GM18508 (cell line): ENCODE measurements at regions not wholly inside any gene's neighbourhood (a gene's known extent, or its start where the extent isn't known, plus 50 kb on each side); places are given as distances from the start of the nearest gene placed in this dataset.

ENCODE experiments used
- ATAC-seq: cut with Tn5 transposase; IDR thresholded peaks from one replicate; pipeline ENCODE4 v1.9.1; 2021; ENCODE audit warnings: moderate number of reproducible peaks; ENCODE audit not compliant: insufficient read depth, unreplicated experiment

DNA sequence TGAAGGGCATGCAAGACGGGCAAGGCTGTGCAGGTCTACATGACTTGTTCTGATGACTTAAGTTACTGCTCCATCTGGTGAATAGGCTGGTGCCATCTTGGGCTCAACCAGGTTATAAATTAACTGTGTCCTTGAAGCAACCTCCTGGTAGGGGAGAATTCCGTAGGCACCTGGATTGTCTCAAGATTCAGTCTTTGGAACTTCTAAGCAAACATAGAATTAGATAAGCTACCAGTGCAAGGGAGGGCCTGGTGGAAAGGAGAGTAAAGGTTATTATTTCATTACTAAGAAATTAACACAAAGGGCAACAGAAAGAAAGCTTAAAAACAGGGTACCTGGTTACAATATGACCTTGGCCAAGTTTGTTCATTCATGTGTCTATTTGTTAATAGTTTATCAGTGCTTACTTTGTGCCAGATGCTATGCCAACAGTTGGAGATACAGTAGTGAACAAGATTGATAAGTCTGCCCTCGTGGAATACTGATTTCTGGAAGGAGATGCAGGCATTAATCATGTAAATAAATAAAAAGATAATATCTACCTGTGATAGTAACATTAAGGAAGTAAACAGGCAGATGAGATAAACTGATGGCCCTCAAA, 107.0 kb upstream of the PALS2 start:
- ATAC-seq = no peak

DNA sequence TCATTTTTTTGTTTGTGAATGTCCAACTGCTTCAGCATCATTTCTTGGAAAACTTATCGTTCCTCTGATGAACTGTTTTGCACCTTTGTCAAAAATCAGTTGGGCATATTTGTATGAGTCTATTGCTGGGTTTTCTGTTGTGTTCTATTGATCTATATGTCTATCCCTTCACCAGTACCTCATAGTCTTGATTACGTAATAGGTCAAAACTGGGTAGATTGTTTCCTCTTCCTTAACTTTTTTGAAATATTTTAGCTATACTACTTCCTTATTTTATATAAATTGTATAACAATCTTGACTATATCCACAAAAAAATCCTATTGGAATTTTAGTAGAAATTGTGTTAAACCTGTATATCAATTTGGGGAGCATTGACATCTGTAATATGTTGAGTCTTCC, 104.1 kb upstream of the PALS2 start:
- no peak for ATAC-seq

DNA sequence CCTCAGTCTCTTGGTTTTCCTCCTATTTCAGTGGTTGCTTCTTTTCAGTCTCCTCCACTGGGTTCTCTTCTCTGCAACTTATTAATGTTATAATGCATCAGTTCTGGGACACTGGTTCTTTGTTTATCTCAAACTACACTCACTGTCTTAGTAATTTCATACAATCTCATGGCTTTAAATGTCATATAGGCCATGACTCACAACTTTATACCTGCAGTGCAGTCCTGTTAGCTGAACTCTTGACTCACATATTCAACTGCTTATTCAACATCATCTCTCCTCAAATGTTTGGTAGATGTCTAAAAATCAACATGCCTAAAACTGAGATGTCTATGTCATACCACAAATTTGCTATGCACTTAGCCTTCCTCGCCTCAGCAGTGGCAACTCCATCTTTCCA, 101.2 kb upstream of the PALS2 start:
- no peak for ATAC-seq

DNA sequence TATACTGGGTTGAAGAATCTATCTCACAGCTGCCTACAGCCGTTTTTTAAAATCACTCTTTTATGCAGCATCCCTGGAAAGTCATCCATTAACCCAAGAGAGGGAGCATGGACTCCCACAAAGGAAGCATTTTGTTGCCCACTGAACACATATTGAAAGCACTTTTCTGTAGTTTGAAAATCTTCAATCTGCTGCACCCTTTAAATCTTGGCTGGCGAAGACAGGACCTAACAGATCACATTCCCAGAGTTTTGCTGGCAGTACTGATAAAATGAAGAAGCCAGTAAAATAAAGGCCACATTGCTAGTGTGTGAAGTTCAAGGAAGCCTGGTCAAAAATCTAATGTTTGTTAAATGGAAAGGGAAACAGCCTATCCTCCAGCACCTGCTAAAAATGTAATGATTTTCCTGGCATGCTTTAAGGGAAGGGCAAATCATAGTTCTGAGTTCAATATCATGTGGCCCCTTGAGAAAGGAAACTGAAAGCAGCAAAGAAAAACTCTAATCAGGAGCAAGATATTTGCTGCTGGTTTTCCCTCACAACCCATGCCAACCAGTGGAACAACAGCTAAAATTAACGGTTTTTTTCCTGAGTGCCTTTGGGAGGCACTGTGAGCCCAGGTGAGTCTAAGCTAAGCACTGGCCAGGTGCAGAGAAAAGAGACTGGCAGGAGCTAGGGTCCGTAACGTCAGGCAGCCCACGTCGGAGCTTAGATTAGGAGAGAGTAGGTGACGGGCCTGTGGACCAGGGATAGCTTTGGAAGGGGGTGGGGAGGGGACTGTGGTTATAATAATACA, 97.9 kb upstream of the PALS2 start:
- no peak for ATAC-seq

DNA sequence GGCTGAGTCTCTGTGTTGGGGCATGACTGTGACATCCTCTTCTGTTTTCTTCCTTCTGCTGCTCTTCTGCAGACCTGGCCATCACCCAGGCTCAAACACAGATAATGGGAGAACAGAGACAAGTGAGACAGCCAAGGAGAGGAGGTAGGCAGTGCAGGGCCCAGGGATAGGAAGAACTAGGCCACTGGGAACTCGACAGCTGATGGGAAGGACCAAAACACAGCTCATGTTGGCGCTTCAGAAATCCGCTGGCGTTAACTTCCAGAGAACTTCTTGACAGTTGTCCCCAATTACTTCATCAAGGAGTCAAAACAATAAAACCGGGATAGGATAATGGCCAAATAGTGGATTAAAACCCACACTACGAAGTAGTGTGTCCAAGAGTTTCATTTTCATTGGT, 97.0 kb upstream of the PALS2 start:
- ATAC-seq = no peak

DNA sequence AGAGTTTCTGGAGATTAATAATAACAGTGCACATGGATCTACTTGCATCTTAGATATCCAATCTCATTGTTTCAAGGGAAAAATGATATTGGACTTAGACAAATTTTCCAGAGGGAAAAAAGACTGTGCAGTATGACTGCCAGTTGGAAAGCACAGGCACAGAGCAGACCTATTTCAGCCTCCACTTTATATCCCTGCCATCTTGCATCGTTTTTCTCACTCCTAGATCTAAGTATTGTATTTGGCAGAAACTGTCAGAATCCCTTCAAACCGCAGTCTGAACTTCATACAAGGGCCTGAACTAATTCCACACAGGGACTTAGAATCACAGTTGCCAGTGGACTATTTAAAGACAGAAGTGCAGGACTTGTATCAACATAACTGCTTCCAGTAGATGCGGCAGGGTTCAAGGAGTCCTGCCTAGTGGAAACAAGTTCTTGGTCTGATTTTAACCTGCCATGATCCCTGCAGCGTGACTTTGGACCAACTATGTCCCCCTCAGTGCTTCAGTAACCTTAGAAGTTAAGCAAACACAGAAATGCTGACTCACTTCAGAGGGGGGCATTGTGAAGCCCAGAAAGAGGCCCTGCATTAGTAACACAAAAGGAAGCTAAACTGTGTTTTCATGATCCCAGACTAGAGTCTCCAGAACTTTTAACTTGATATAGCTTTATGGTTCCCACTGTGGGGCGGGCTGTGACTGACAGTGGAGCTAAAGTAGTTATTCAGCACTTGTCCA, 95.7 kb upstream of the PALS2 start:
- no peak for ATAC-seq

DNA sequence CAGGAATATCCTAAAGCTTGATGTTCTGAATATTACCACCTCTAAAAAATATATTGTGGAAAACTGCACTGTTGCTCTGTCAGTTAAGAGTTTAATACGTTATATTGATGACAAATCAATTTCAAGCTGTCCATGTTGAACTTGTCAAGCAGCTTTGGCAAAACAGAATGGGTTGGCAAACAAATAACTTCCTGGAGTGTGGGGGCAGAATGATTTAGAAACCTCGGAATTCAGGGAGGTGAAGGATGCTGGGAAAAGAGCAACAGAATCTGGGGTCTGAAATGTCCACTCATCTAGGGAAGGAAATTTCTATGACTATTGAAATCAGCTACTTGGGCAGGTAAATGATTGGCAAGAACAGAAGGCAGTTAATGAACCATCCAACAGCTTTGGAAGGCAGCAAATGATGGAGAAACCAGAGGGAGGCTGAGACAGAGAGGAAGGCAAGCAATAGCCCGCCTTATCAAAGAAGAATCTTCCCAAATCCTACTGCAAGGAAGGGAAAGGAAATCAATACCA, 95.1 kb upstream of the PALS2 start:
- no peak for ATAC-seq

DNA sequence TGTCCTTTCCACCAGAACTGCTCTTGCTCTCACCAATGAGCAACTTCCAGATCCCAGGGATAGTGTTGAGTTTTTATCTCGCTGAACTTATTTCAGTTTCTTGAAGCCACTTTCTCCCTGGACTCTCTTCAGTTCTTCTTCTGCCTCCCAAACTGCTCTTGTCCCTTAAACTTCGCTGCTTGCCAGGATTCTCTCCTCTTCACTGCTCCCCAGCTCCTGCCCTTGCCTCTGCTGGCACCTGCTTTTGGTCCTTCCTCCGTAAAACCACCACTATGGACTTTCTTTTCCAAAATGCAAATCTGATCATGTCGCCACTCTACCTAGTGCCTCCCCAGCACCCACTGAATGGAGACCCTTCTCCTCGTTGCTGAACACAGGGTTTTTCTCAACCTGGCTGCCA, 92.8 kb upstream of the PALS2 start:
- ATAC-seq = no peak

DNA sequence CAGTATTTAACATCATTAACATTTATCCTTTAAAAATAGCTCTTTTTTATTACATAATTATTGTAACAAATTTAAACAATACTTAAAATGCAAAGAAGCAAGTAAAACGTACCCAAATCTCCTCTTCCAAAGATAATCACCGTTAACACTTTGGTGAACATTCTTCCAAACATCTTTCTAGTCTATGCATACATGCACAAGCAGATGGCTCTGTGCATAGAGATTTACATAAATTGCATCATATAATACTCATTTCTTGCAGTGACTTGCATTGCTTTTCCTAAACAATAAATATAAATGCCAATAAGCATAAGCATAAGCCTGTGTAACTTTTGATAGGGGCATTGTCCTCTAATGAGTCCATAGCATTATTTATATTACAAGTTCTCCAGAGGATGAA, 89.4 kb upstream of the PALS2 start:
- no peak for ATAC-seq

DNA sequence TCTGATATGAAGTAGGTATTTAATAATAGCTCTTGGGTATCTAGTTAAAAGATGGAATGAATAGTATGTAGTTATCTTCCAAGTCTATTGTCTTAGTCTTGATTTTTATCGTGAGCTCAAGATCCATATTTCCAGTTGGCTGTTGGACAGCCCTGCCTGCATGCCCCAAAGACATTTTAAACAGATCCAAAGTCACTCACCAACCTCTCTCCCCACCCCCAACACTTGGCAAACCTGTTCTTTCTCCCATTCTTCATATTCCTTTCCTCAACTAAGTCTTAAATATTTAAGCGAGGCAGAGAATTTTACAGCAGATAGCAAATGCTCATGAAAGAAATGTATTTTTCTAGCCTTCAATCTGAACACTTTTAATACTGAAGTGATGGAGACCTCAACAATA, 80.7 kb upstream of the PALS2 start:
- ATAC-seq = no peak

DNA sequence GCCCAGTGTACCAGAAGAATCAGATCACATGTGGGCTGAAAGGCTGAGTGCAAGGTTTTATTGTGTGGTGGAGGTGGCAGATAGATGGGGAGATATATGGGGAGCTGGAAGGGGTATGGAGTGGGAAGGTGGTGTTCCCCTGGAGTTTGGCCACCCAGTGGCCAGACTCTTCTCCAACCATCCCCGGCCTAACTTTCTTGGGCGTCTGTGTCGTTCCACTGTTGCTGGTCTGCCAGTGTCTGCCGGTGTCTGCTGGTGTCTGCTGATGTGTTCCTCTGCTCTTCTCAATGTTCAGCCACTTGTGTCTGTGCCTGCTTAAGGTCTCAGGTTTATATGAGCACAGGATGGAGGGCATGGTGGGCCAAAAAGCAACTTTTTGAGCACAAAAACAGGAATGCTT, 78.4 kb upstream of the PALS2 start:
- no peak for ATAC-seq

DNA sequence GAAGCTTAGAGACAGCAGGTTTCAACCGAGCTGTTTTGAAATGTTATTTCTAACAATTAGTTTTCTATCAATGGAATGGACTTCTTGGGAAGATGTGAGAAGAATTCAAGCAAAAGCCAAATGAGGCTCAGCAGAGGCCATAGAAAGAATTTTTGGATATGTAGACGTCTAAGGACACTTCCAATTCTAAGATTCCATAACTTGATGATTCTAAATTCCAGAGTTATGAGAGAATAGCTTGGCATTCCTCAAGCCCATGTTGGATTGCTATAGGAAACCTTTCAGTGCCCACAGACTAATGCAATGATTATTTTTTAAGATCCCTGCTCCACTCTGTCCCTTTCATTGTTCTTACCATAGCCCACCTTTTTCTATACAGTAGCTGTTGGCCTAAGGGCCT, 77.2 kb upstream of the PALS2 start:
- ATAC-seq = no peak

DNA sequence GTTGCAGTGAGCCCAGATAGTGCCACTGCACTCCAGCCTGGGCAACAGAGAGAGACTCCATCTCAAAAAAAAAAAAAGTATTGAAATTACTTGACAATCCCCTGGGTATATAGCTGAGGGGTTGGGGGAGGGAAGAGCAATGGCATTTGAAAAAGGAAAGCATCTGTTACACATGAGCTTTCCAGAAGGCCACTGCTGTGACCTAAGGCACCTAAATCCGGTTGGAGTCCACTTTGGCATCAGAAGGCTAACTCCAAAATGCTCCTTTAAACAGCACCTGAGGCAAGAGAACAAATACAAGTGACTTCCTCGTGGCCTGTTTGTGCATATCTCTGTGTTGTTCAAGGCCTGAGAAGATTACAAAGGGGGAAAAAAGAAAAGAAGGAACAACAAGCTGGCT, 74.8 kb upstream of the PALS2 start:
- ATAC-seq = no peak

DNA sequence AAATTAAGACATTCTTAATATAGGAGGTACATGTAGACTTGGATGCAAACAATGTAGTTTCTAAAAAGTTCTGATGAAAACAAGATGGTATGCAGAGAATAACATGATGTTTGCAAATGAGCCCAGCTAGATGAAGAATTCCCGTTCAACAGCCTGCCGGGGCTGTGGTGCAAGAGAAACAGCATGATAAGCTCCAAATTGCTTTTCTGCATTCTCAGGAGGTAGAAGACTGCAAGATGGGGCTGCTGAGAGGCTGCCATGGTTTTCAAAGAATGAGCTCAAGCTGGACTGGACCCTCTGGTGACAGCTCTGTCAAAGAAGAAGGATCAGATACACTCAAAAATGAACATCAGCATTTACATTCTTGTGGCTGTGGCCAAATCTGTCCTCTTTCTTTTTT, 73.4 kb upstream of the PALS2 start:
- ATAC-seq = no peak

DNA sequence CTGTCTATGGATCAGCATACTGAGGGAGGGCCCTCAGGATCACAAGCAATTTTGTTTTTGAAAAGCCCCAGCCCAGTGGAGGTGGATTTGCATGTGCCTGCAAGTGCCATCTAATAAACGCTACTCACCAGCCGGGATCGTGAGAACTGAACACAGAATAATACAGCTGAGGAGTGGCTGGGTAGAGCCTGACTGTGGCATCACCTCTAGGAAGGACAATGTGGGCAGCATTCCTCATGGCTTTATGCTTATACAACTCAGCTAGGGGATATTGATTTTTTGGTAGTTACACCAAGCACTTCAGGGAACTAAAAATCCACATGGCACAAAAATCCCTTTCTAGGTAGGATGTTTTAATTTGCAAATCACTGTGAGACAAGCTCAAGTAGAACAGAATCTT, 72.7 kb upstream of the PALS2 start:
- no peak for ATAC-seq

DNA sequence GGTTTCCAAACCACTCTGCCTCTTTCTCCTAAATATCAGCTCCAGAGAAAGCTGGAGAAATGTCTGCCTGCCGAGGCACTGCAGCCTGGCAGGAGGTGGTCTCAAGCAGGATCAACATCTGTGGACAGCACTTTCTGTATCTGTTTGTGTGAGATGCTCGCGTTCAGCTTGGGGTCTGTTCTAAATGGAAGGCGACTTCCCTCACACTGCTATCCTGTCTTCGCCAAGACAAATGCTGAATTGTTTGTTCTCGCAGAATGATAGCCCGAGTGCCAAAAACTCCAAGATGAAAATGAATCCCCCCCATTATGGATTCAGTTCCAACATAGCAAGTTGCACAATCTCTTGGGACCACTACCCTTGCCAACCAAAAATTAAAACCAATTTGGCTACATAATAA, 72.2 kb upstream of the PALS2 start:
- no peak for ATAC-seq

DNA sequence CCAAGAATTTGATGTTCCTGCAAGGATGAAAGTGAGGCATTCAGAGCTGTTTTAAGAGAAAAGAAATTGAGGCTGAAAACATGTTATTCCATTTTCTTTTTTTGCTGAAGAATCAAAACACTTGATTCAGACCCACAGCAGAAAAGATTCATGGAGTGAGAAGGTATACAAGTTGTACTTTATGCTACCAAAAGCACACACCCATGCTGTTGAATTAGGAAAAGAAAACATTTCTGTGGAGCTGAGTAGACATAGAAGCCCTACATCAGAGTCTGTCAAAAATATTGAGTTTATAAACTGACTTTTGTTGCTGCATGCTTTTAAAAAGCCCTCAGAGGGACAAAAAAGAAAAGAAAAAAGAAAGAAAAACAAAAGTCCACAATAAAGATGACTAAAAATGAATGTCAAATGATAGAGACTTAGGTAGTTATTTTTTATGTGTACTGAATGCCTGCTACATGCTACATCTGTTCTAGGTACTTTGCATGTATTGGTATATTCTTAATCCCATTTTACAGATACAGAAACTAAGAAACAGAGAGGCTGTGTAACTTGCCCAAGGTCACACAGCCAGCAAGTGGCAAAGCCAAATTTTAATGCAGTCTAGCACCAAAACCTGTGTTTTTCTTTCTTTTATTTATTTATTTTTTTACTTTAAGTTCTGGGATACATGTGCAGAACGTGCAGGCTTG, 71.7 kb upstream of the PALS2 start:
- no peak for ATAC-seq

DNA sequence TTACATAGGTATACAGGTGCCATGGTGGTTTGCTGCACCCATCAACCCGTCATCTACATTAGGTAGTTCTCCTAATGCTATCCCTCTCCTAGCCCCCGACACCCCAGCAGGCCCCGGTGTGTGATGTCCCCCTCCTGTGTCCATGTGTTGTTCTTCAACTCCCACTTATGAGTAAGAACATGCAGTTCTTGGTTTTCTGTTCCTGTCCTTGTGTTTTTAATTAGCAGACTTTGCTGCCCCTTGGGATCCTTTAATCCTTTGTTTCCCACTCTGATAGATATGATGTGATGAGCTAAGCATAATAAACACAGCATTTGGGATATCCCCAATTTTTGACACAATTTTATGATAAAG, 71.1 kb upstream of the PALS2 start:
- ATAC-seq = no peak

DNA sequence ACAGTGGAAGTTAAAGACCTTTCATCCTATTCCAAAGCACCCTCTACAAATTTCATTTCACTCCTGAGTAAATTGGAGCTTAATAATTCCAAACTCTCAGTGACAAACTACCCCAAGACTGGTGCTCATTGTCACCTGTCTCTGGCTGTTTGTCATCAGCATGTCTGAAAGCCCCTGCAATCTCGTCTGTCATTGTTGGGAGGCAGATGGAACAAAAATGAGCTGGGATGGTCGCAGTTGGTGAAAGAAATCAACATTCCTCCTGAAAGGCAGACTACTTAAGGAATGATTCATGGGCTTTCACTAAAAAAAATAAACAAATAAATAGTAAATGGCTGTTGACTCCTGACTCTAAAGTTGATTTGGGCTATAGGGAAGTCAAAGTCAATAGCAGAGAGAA, 69.7 kb upstream of the PALS2 start:
- no peak for ATAC-seq

DNA sequence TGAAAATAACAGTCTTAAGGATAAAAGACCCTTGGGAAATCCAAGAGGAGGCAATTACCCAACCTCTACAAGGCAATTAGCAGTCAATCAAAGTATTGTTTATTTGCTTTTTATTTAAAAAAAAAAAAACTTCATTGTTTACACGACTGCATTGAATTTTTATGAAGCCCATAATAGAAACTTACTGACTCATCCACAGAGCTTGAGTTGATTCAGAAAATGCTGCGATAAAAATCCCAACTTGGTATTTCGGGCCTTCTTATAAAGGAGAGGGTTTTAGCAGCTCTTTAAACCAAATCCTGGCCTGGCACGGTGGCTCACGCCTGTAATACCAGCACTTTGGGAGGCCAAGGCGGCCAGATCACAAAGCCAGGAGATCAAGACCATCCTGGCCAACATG, 69.2 kb upstream of the PALS2 start:
- ATAC-seq = no peak

DNA sequence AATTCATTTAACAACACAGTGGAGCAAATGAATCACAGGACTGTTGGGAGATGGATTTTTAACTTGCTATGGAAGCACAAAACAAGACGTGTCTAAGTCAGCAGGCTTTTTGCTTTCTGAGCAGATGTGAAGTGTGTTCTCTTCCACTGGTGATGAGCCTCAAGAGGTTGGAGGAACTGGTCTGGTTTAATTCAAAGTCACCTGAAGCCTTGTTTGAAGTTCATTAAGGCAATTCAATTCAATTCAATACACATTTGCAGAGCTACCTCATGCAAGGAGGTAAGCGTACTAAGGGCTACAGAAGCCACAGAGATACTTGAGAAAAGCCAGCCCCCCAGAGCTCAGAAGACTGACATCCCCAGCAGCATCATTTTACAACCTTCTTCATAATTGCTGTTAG, 68.4 kb upstream of the PALS2 start:
- no peak for ATAC-seq
